Nephron (organoid): ENCODE measurements at regions not wholly inside any gene's neighbourhood (a gene's known extent, or its start where the extent isn't known, plus 50 kb on each side); places are given as distances from the start of the nearest gene placed in this dataset.

ENCODE experiments used
- H3K27ac Mint-ChIP-seq, 3 experiments: 2 replicates each; pipeline ENCODE4 v1.8.0; 2020; ENCODE audit warnings: mixed read lengths in 3 of 3, mild to moderate bottlenecking in 2 of 3, moderate library complexity in 1 of 3
- H3K27me3 Mint-ChIP-seq: 2 replicates; pipeline ENCODE4 v1.8.0; 2021; ENCODE audit warnings: low read depth, mild to moderate bottlenecking, moderate library complexity, mixed read lengths
- H3K36me3 Mint-ChIP-seq: 2 replicates; pipeline ENCODE4 v1.8.0; 2020; ENCODE audit warnings: low read depth, mixed read lengths
- H3K4me1 Mint-ChIP-seq: 2 replicates; pipeline ENCODE4 v1.8.0; 2020; ENCODE audit warnings: mixed read lengths
- H3K4me3 Mint-ChIP-seq, 3 experiments: 2 replicates each; pipeline ENCODE4 v1.8.0; 2020; ENCODE audit warnings: mild to moderate bottlenecking in 3 of 3, mixed read lengths in 3 of 3, moderate library complexity in 2 of 3
- H3K9me3 Mint-ChIP-seq: 2 replicates; pipeline ENCODE4 v1.8.0; 2020; ENCODE audit warnings: mixed read lengths
- TF ChIP-seq, protein P1 (sequence below), 3 experiments: fragments of 200-600 bp; sonication (generic); IDR thresholded peaks; one replicate each; pipeline ENCODE4 v1.5.0; 2021; ENCODE audit warnings: antibody characterized with exemption in 3 of 3; ENCODE audit not compliant: unreplicated experiment in 3 of 3

DNA sequence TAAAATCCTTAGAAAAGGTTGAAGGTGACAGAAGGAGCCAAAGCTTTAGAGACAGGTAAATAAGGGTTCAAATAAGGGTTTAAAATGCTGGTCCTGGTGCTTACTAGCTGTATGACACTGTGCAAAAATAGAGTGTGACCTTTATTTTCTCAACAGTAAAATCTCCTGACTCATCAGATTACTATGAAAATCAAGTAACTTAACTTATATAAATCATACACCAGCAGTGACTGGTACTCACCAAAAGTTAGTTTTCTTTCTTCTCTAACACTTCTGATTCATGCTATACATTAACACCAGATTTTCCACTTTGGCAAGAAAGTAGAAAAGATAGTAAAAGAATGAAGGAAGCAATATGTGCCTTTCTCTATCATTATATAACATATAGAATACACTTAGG is 205.9 kb upstream of the GBE1 start:
- Mint-ChIP-seq H3K9me3 (peaks cover 13% of the 10 kb centered on the region), H3K4me3 (no peak overlapping the region), H3K36me3 (no peaks in the 10 kb centered on the region), H3K4me1 (no peaks in the 10 kb centered on the region), H3K27ac (no peak overlapping the region), H3K27me3 (no peaks in the 10 kb centered on the region)
- TF ChIP-seq, protein P1, sequence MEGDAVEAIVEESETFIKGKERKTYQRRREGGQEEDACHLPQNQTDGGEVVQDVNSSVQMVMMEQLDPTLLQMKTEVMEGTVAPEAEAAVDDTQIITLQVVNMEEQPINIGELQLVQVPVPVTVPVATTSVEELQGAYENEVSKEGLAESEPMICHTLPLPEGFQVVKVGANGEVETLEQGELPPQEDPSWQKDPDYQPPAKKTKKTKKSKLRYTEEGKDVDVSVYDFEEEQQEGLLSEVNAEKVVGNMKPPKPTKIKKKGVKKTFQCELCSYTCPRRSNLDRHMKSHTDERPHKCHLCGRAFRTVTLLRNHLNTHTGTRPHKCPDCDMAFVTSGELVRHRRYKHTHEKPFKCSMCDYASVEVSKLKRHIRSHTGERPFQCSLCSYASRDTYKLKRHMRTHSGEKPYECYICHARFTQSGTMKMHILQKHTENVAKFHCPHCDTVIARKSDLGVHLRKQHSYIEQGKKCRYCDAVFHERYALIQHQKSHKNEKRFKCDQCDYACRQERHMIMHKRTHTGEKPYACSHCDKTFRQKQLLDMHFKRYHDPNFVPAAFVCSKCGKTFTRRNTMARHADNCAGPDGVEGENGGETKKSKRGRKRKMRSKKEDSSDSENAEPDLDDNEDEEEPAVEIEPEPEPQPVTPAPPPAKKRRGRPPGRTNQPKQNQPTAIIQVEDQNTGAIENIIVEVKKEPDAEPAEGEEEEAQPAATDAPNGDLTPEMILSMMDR (IDR thresholded peaks at IDR 0.05; ENCODE audit: unreplicated experiment in 3 of 3): no peak

DNA sequence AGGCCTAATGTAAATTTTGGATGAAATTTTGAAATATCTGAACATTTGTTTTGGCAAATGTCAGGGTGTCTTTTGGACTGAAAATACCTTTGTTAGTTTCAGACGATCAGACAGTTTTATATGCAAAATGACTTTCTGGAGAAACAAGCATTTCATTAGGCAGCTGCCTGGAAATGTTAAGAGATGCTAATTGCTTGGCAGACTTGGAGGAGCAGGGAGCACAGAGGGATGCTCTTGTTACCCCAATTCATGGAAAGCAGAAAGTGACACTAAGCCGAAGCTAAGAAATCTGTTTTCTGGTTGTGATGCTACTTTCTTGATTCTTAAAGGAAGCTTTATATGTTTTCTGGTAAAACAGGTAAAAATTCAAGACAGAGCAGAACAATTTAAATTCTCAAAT is 204.3 kb upstream of the GBE1 start:
- TF ChIP-seq, protein P1 (IDR thresholded peaks at IDR 0.05; ENCODE audit: unreplicated experiment in 3 of 3): no peak
- H3K4me1 Mint-ChIP-seq: no peaks in the 10 kb centered on the region
- H3K4me3 Mint-ChIP-seq: no peak overlapping the region
- no peak overlapping the region for H3K27ac Mint-ChIP-seq
- no peaks in the 10 kb centered on the region for H3K36me3 Mint-ChIP-seq
- no peaks in the 10 kb centered on the region for H3K27me3 Mint-ChIP-seq
- no peaks in the 10 kb centered on the region for H3K9me3 Mint-ChIP-seq

DNA sequence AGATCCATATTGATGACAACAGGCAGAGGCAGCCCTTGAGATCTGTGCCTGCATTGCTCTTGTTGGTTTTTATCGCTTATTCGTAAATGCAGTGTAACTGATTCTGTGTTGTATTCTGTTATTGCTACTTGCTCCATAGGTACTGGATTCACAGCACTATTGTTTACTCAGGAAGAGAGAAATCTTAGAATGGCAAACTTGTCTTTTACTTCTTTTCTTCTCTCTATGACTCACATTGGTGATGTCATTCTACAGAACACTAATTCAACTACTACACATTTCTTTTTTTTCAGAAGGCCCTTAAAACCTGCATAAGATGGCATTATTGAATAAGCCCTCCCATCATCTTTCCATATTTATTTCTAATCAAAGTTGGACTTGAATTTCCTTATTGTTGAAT is 201.0 kb upstream of the GBE1 start:
- Mint-ChIP-seq H3K4me3 (no peak overlapping the region), H3K4me1 (no peaks in the 10 kb centered on the region), H3K27ac (no peak overlapping the region), H3K27me3 (no peaks in the 10 kb centered on the region), H3K9me3 (no peaks in the 10 kb centered on the region), H3K36me3 (no peaks in the 10 kb centered on the region)
- TF ChIP-seq, protein P1 (IDR thresholded peaks at IDR 0.05; ENCODE audit: unreplicated experiment in 3 of 3): no peak

DNA sequence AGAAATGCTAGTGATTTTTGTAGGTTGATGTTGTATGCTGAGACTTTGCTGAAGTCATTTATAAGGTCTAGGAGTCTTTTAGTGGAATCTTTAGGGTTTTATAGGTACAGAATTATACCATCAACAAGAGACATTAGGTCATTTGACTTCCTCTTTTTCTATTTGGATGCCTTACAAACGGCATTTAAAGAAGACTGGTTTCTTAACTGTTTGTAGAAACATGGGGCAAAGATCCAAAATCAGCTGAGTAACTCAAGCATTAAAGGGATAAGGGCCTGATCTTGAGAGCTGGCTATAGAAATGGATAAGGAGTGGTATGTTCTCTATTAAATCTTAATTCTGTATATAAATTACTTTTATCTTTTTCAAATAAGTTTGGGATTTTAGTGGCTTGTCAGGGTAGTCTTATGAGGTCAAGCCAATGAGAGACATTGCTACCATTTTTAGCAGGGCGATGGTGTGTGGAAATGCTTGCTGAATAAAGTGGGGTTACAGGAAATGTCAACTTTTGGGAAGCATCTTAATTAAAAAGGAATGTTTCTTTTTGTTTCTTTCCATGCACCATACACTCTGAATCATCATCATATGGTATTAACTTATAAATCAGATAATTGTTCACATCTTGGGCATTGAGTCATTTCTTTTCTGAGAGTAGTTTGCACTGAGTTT is 197.7 kb upstream of the GBE1 start:
- Mint-ChIP-seq H3K9me3 (peaks cover 4% of the 10 kb centered on the region), H3K36me3 (no peaks in the 10 kb centered on the region), H3K4me3 (no peak overlapping the region), H3K27ac (no peak overlapping the region), H3K4me1 (peaks cover 19% of the 10 kb centered on the region), H3K27me3 (no peaks in the 10 kb centered on the region)
- TF ChIP-seq, protein P1 (IDR thresholded peaks at IDR 0.05; ENCODE audit: unreplicated experiment in 3 of 3): no peak

DNA sequence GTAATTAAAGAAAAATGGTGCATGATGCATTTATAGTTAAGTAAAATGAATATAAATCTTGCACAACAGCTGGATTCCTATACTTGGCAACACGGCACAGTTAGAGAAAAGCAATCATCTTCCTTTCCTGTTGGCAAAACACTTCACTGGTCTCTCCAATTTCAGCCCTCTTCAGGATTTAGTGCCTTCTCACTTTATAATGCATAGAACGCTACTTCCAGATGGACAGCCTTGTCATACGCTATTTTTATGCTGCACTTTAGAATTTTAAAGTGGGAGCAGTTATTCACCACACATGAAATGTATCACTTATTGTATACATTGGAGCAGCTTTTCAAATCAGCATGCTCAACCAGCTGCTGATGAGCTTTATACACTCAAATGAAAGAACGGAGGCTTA is 194.4 kb upstream of the GBE1 start:
- Mint-ChIP-seq H3K4me3 (peak overlapping the region in 1 of 3 experiments; percentile 10), H3K36me3 (no peaks in the 10 kb centered on the region), H3K27me3 (no peaks in the 10 kb centered on the region), H3K9me3 (peaks cover 4% of the 10 kb centered on the region), H3K4me1 (peaks cover 30% of the 10 kb centered on the region), H3K27ac (no peak overlapping the region)
- TF ChIP-seq, protein P1 (IDR thresholded peaks at IDR 0.05; ENCODE audit: unreplicated experiment in 3 of 3): no peak

DNA sequence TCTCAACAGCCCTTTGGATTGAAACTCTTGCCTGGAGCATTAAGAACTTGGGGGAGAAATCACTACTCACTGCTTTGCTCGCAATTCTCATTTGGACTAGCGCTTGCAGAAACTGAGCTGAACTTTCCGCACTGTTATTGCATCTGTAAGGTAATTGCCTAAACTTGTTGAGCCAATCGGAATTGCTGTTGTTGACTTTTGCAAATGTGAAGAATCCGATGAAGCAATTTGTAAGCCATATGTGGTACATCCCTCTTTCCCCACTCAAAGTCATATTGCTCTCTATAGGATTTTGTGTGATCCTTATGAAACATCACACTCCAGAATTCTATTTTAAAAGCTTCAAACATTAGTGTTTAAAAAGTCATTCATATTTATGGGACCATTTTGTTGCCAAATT is 191.7 kb upstream of the GBE1 start:
- TF ChIP-seq, protein P1 (IDR thresholded peaks at IDR 0.05; ENCODE audit: unreplicated experiment in 3 of 3): no peak
- Mint-ChIP-seq H3K4me1 (peaks cover 30% of the 10 kb centered on the region), H3K27me3 (no peaks in the 10 kb centered on the region), H3K36me3 (no peaks in the 10 kb centered on the region), H3K9me3 (peaks cover 5% of the 10 kb centered on the region), H3K4me3 (no peak overlapping the region), H3K27ac (no peak overlapping the region)
